K562 (cell line): ENCODE measurements at regions not wholly inside any gene's neighbourhood (a gene's known extent, or its start where the extent isn't known, plus 50 kb on each side); places are given as distances from the start of the nearest gene placed in this dataset.

Experiments
- ATAC-seq: fragments of 200-7000 bp; cut with Tn5 transposase; 3 replicates; pipeline ENCODE4 v1.9.1; 2020; ENCODE audit warnings: moderate library complexity
- BruUV-seq: library from RNA; stranded (reverse); fragments of 400-500 nt; replicated peaks from 2 replicates; lab custom pipeline; 2021; lab: Mats Ljungman, UMichigan
- CTCF ChIA-PET: fragments of 300-600 bp; formaldehyde crosslinking; extraction: SDS; loops from one replicate; lab custom pipeline; 2021; ENCODE audit warnings: low intra/inter-chr PET ratio; lab: Yijun Ruan, JAX
- POLR2A ChIA-PET: fragments of 300-600, 350-650 bp; sonication (Branson Sonifier 250); formaldehyde crosslinking; extraction: SDS; loops from one replicate; lab custom pipeline; 2021; ENCODE audit warnings: antibody characterized with exemption, inconsistent platforms; lab: Yijun Ruan, JAX
- DNase-seq, 4 experiments: peaks; one replicate each; pipeline versions ENCODE4 v3.0.0 to v3.0.0-alpha.2; 2011 to 2018; ENCODE audit warnings: low spot score in 3 of 4, mixed read lengths in 3 of 4; ENCODE audit errors: extremely low read depth in 1 of 4
- FAIRE-seq: peaks from 2 replicates; lab custom pipeline; 2011; peaks lifted over from hg19 to GRCh38; lab: Jason Lieb, UNC
- H2AFZ ChIP-seq: 2 replicates; pipeline ENCODE4 v1.6.0; 2011; ENCODE audit warnings: low read depth, low read length, control low read depth, inconsistent platforms
- H3K27ac ChIP-seq: fragments of 200-600 bp; 3 replicates; pipeline ENCODE4 v1.8.0; 2011; ENCODE audit warnings: low read depth, mild to moderate bottlenecking, control low read depth, inconsistent platforms, low read length, moderate library complexity, mixed read lengths; ENCODE audit errors: extremely low read depth
- H3K27me3 ChIP-seq, 2 experiments: fragments of 300-600 bp in 1 of 2; 2 replicates in 1 of 2; 3 replicates in 1 of 2; pipeline versions ENCODE4 v1.6.0 to v1.8.0; 2011; ENCODE audit warnings: inconsistent platforms in 2 of 2, low read length in 2 of 2, mild to moderate bottlenecking in 1 of 2, mixed read lengths in 1 of 2, moderate library complexity in 1 of 2; ENCODE audit not compliant: control insufficient read depth in 2 of 2, insufficient read depth in 2 of 2
- H3K36me3 ChIP-seq: fragments of 300-600 bp; 3 replicates; pipeline ENCODE4 v1.8.0; 2011; ENCODE audit warnings: mild to moderate bottlenecking, low read length, inconsistent platforms; ENCODE audit not compliant: control insufficient read depth, insufficient read depth
- H3K4me1 ChIP-seq, 2 experiments: fragments of 200-600 bp in 1 of 2; replicated peaks in 1 of 2; 2 replicates in 1 of 2; 3 replicates in 1 of 2; pipeline versions ENCODE4 v1.5.1 to v1.8.0; 2011; ENCODE audit warnings: inconsistent platforms in 2 of 2, low read length in 2 of 2, mild to moderate bottlenecking in 1 of 2, mixed read lengths in 1 of 2, moderate library complexity in 1 of 2; ENCODE audit not compliant: control insufficient read depth in 2 of 2, insufficient read depth in 2 of 2
- H3K4me2 ChIP-seq: 2 replicates; pipeline ENCODE4 v1.6.1; 2011; ENCODE audit warnings: low read length, control low read depth, inconsistent platforms, mixed read lengths; ENCODE audit not compliant: insufficient read depth
- H3K4me3 ChIP-seq: fragments of 200-600 bp; sonication (generic), shearing (Covaris generic); 2 replicates; pipeline ENCODE4 v1.5.1; 2016; ENCODE audit warnings: control low read depth, inconsistent platforms
- H3K79me2 ChIP-seq: fragments of 200-600 bp; 3 replicates; pipeline ENCODE4 v1.8.0; 2011; ENCODE audit warnings: low read length, inconsistent platforms; ENCODE audit not compliant: control insufficient read depth, insufficient read depth
- H3K9ac ChIP-seq, 2 experiments: 2 replicates each; pipeline versions ENCODE4 v1.6.0 to v1.6.1; 2011; ENCODE audit warnings: low read depth in 2 of 2, low read length in 2 of 2, control low read depth in 1 of 2, inconsistent platforms in 1 of 2, mild to moderate bottlenecking in 1 of 2, mixed read lengths in 1 of 2; ENCODE audit not compliant: insufficient read depth in 1 of 2
- H3K9me1 ChIP-seq: one replicate; pipeline ENCODE4 v1.6.0; 2011; ENCODE audit warnings: inconsistent platforms, mild to moderate bottlenecking, low read length, moderate library complexity; ENCODE audit not compliant: control insufficient read depth, insufficient read depth
- H3K9me3 ChIP-seq: replicated peaks from 2 replicates; pipeline ENCODE4 v1.5.1; 2011; ENCODE audit warnings: low read depth, low read length, inconsistent platforms; ENCODE audit not compliant: control insufficient read depth, insufficient read depth
- H4K20me1 ChIP-seq: replicated peaks from 2 replicates; pipeline ENCODE4 v1.6.1; 2011; ENCODE audit warnings: low read length, inconsistent platforms, mixed read lengths; ENCODE audit not compliant: control insufficient read depth, insufficient read depth
- CTCF ChIP-seq, 3 experiments: IDR thresholded peaks in 2 of 3; conservative IDR thresholded peaks in 1 of 3; 2 replicates each; pipeline ENCODE4 v1.5.1; 2011 to 2012; ENCODE audit warnings: low read length in 3 of 3, mild to moderate bottlenecking in 3 of 3, control low read depth in 2 of 3, improper control_type of control experiment in 1 of 3, inconsistent platforms in 1 of 3, low read depth in 1 of 3, mixed read lengths in 1 of 3, moderate library complexity in 1 of 3; ENCODE audit not compliant: insufficient read depth in 2 of 3
- HMBOX1 ChIP-seq: sonication (generic); IDR thresholded peaks from 2 replicates; pipeline ENCODE4 v1.6.1; 2016
- KLF10 ChIP-seq: fragments of 250-450 bp; sonication (Bioruptor Pico); IDR thresholded peaks from 2 replicates; pipeline ENCODE4 v1.6.1; 2021; ENCODE audit warnings: matching md5 sums
- MEF2A ChIP-seq: IDR thresholded peaks from 2 replicates; pipeline ENCODE4 v1.6.1; 2011; ENCODE audit warnings: low read depth, mild to moderate bottlenecking, low read length, moderate library complexity; ENCODE audit not compliant: control insufficient read depth
- MLLT1 ChIP-seq, 2 experiments: fragments of 450-650 bp; IDR thresholded peaks; 2 replicates each; pipeline ENCODE4 v1.6.1; 2016
- NBN ChIP-seq: fragments of 450-650 bp; IDR thresholded peaks from 2 replicates; pipeline ENCODE4 v1.6.1; 2016; ENCODE audit warnings: low read depth, mild to moderate bottlenecking
- NR2C2 ChIP-seq, 2 experiments: fragments of 200-800 bp in 1 of 2; sonication (Bioruptor generic) in 1 of 2; sonication (generic) in 1 of 2; formaldehyde crosslinking in 1 of 2; IDR thresholded peaks; 2 replicates each; pipeline versions ENCODE4 v1.6.1 to v1.8.0; 2016 to 2022; ENCODE audit warnings: mild to moderate bottlenecking in 1 of 2, missing compliant biosample characterization in 1 of 2, missing genetic modification characterization in 1 of 2, missing genetic modification reagents in 1 of 2
- RBM25 ChIP-seq: fragments of 200-400 bp; formaldehyde crosslinking; IDR thresholded peaks from 2 replicates; pipeline ENCODE4 v1.6.1; 2018; ENCODE audit warnings: low read length, low read depth, moderate library complexity; ENCODE audit not compliant: severe bottlenecking
- USF2 ChIP-seq: sonication (generic); formaldehyde crosslinking; IDR thresholded peaks from 2 replicates; pipeline ENCODE4 v1.5.0; 2020; ENCODE audit warnings: missing genetic modification reagents
- ZBTB5 ChIP-seq: fragments of 450-650 bp; IDR thresholded peaks from 2 replicates; pipeline ENCODE4 v1.6.1; 2017; ENCODE audit warnings: antibody characterized with exemption
- ZNF395 ChIP-seq: fragments of 200-800 bp; sonication (Bioruptor generic); IDR thresholded peaks from 2 replicates; pipeline ENCODE4 v1.6.1; 2017; ENCODE audit warnings: missing genetic modification characterization, missing compliant biosample characterization
- ZNF717 ChIP-seq: fragments of 250-450 bp; sonication (Bioruptor Pico); IDR thresholded peaks from 2 replicates; pipeline ENCODE4 v1.5.0; 2021
- WGBS: fragments of 100-300 bp; shearing (Covaris generic); methylation state at CpG from one replicate; pipeline ENCODE4 v1.1.6; 2016; ENCODE audit warnings: low coverage, mixed read lengths; ENCODE audit not compliant: insufficient coverage; ENCODE audit errors: missing lambda C conversion rate; 5-methylcytosine and 5-hydroxymethylcytosine counted together
- in situ Hi-C: fragments of 300-500 bp; cut with MboI; formaldehyde crosslinking; loops from 4 replicates; pipeline ENCODE4 v1.15.0; 2018; ENCODE audit warnings: inconsistent platforms, mixed read lengths
- intact Hi-C: fragments of 100-400 bp; cut with micrococcal nuclease; formaldehyde crosslinking; loops from 2 replicates; pipeline ENCODE4 v1.14.2; 2022

- no peaks in the 10 kb centered on the region for H3K4me1 ChIP-seq
- H2AFZ ChIP-seq: no peak overlapping the region
- CTCF ChIA-PET: no interaction called here
- no peaks in the 10 kb centered on the region for H3K79me2 ChIP-seq
- no peaks in the 10 kb centered on the region for H3K9me1 ChIP-seq
- DNase-seq (no peak), FAIRE-seq (no peak), ATAC-seq (no peak)
- no peak overlapping the region for H3K4me2 ChIP-seq
- 0 out of 4 replicates have a peak overlapping the region, but pooled peaks of 1 of the 2 experiments have one; percentile 17 for H3K9ac ChIP-seq
- H4K20me1 ChIP-seq: 0 out of 2 replicates have a peak, but pooled peaks cover 6% of the 10 kb centered on the region
- in situ Hi-C loops (no loop called here), intact Hi-C loops (no loop called here)
- POLR2A ChIA-PET: interaction anchor here (0.7 to 1.0 kb wide), 3 partner anchors 8 to 139 kb away, joined by 3 to 4 read pairs (median 3); no protein-coding TSS in a partner anchor
- no peak overlapping the region for H3K27ac ChIP-seq
- TF ChIP-seq ZBTB5 (no peak), ZNF717 (CRISPR knock-in tag) (no peak), RBM25 (no peak), USF2 (CRISPR knock-in tag) (no peak), KLF10 (CRISPR knock-in tag) (no peak), MLLT1 (IDR thresholded peaks at IDR 0.05) (no peak), NR2C2 (CRISPR knock-in tag; IDR thresholded peaks at IDR 0.05) (no peak), NR2C2 (tag; IDR thresholded peaks at IDR 0.05) (no peak), ZNF395 (CRISPR knock-in tag) (no peak), HMBOX1 (no peak), CTCF (IDR thresholded peaks at IDR 0.05 in 2 of 3, conservative IDR thresholded peaks at IDR 0.05 in 1 of 3; ENCODE audit: insufficient read depth in 2 of 3, low read depth in 1 of 3, low read length in 3 of 3) (no peak), NBN (no peak), MEF2A (no peak)
- no peak overlapping the region for H3K4me3 ChIP-seq
- H3K36me3 ChIP-seq: no peaks in the 10 kb centered on the region
- no peaks in the 10 kb centered on the region for H3K9me3 ChIP-seq
- 6% methylated on average over 15 of the region's 15 CpGs for WGBS
- no TSS peak for BruUV-seq
- H3K27me3 ChIP-seq: peaks cover 65 to 78% of the 10 kb centered on the region in 2 experiments
Measured at GRCh38 chr6:33935439-33936080, 131.8 kb upstream of the MLN start.
